ENCODE measurements at regions not wholly inside any gene's neighbourhood (a gene's known extent, or its start where the extent isn't known, plus 50 kb on each side); places are given as distances from the start of the nearest gene placed in this dataset.

DNA sequence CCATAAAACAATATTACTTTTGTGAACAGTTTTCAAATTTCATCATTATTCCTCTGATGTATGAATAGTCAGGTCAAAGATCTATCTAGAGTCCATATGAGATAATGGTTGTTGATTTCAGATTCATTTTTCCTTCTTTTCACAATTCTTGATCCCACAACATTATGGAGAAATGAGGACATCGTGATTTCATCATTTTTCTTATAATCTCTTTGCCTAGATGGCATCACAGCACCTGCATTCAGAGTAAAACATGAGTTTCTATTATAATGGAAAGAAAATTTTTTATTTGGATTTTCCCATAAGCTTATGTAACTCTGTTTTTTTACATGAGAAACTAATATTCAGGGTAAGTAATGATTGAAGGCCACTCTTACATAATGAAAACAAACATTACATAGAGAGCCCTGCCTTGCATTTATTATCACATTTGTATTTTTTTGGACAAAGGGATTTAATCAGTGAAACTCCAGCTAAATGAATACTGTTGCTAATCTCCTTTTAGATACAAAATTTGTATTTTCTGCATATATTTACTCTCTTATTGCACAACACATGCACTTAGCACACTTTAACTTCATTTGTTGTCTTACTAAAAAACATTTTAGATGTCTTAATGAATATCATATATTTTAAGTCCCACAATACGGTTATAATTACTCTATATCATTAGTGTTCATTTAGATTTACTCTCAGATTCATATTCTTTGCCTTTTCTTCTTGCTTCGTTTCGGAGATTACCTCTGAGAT, 188.4 kb upstream of the KYNU start:
- Histone ChIP-seq H3K27ac (ENCODE audit: low read depth in 1 of 2, low read length in 2 of 2) (no peak overlapping the region), H3K36me3 (ENCODE audit: control insufficient read depth in 1 of 2, insufficient read depth in 2 of 2, low read length in 1 of 2) (no peaks in the 10 kb centered on the region), H3K4me3 (ENCODE audit: low read length in 2 of 2) (no peak overlapping the region), H3K27me3 (ENCODE audit: control insufficient read depth in 1 of 2, insufficient read depth in 2 of 2, low read length in 1 of 2) (no peaks in the 10 kb centered on the region), H3K4me1 (ENCODE audit: control insufficient read depth in 1 of 2, insufficient read depth in 2 of 2, low read length in 2 of 2) (no peaks in the 10 kb centered on the region), H3K9me3 (ENCODE audit: control insufficient read depth, low read length) (no peaks in the 10 kb centered on the region)
- DNase-seq (no peak), ATAC-seq (ENCODE audit: low FRiP score) (no peak)
- 73 to 80% methylated on average over 4 of the region's 4 CpGs for WGBS, 2 donors
- intact Hi-C loops (cut with DNase I): loop anchor here in 1 of 2 donors (5.0 kb wide), 1 partner anchor 288 kb away; no protein-coding TSS in a partner anchor

DNA sequence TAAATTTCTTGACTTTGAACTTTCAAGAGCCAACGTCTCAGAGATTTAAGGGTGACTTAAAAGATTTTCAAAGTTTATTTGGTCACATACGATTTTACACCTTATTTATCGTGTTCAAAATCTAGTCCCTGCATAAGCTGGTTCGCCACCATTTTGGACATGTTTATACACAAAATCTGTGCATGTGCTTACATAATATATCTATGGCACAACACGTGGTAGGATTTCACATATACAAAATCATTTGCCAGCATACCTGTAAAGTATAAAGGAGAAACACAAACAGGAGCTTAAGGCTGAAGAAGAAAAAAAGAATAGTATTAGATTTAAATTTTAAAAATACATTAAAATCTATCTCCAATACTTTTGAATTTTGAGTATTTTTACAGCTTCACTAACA, 190.0 kb upstream of the KYNU start:
- ATAC-seq (ENCODE audit: low FRiP score) (no peak), DNase-seq (no peak)
- no peak overlapping the region for H3K27ac ChIP-seq (ENCODE audit: low read depth in 1 of 2, low read length in 2 of 2)
- H3K27me3 ChIP-seq (ENCODE audit: control insufficient read depth in 1 of 2, insufficient read depth in 2 of 2, low read length in 1 of 2): no peaks in the 10 kb centered on the region
- intact Hi-C loops (cut with DNase I): loop anchor here in 1 of 2 donors (5.0 kb wide), 1 partner anchor 290 kb away; no protein-coding TSS in a partner anchor
- H3K9me3 ChIP-seq (ENCODE audit: control insufficient read depth, low read length): no peaks in the 10 kb centered on the region
- WGBS, 2 donors: 68 to 76% methylated on average over 5 of the region's 5 CpGs
- no peaks in the 10 kb centered on the region for H3K36me3 ChIP-seq (ENCODE audit: control insufficient read depth in 1 of 2, insufficient read depth in 2 of 2, low read length in 1 of 2)
- no peak overlapping the region for H3K4me3 ChIP-seq (ENCODE audit: low read length in 2 of 2)
- H3K4me1 ChIP-seq (ENCODE audit: control insufficient read depth in 1 of 2, insufficient read depth in 2 of 2, low read length in 2 of 2): no peaks in the 10 kb centered on the region

DNA sequence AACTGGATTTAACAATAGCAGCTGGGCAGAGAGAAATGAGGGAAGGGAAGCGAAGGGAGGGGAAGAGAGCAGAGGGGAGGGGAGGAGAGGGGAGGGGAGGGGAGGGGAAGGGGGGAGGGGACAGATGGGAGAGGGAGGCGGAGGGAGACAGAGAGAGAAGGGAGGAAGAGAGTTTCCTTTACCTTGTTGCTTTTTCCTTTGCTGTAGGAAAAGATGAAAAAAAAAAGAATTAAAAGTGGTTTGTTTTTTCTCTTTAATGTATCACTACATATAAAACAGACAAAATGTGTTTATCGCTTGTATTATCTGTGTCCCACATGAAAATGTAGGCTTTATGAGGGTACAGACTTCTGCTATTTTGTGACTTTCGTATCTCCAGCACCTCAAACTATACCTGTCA, 190.4 kb upstream of the KYNU start:
- no peak for ATAC-seq (ENCODE audit: low FRiP score)
- intact Hi-C loops (cut with DNase I): loop anchor here in 1 of 2 donors (5.0 kb wide), 1 partner anchor 290 kb away; no protein-coding TSS in a partner anchor
- WGBS, 2 donors: 70 to 75% methylated on average over 4 of the region's 4 CpGs
- Histone ChIP-seq H3K9me3 (ENCODE audit: control insufficient read depth, low read length) (no peaks in the 10 kb centered on the region), H3K4me3 (ENCODE audit: low read length in 2 of 2) (no peak overlapping the region), H3K27ac (ENCODE audit: low read depth in 1 of 2, low read length in 2 of 2) (no peak overlapping the region), H3K27me3 (ENCODE audit: control insufficient read depth in 1 of 2, insufficient read depth in 2 of 2, low read length in 1 of 2) (no peaks in the 10 kb centered on the region), H3K4me1 (ENCODE audit: control insufficient read depth in 1 of 2, insufficient read depth in 2 of 2, low read length in 2 of 2) (no peaks in the 10 kb centered on the region), H3K36me3 (ENCODE audit: control insufficient read depth in 1 of 2, insufficient read depth in 2 of 2, low read length in 1 of 2) (no peaks in the 10 kb centered on the region)
- DNase-seq: no peak

DNA sequence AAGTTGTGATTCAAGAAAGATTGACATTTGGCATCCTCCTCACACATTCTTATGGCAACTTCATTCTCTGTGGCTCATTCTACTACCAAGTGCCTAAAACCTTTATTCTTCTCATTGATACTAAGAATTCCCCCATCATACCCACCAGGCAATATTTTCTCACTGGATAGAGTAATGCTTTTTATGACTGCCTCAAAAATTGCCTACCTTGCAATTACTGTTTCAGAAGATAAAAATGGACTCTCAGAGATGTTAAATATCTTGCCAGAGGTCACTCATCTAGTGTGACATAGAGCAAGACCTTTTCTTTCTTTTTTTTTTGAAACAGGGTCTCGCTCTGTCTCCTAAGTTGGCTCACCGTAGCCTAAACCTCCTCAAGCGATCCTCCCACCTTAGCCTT, 192.8 kb upstream of the KYNU start:
- no peak for ATAC-seq (ENCODE audit: low FRiP score)
- Histone ChIP-seq H3K36me3 (ENCODE audit: control insufficient read depth in 1 of 2, insufficient read depth in 2 of 2, low read length in 1 of 2) (no peaks in the 10 kb centered on the region), H3K4me1 (ENCODE audit: control insufficient read depth in 1 of 2, insufficient read depth in 2 of 2, low read length in 2 of 2) (no peaks in the 10 kb centered on the region), H3K27ac (ENCODE audit: low read depth in 1 of 2, low read length in 2 of 2) (no peak overlapping the region), H3K9me3 (ENCODE audit: control insufficient read depth, low read length) (no peaks in the 10 kb centered on the region), H3K4me3 (ENCODE audit: low read length in 2 of 2) (no peak overlapping the region), H3K27me3 (ENCODE audit: control insufficient read depth in 1 of 2, insufficient read depth in 2 of 2, low read length in 1 of 2) (no peaks in the 10 kb centered on the region)
- DNase-seq: no peak
- intact Hi-C loops (cut with DNase I): loop anchor here (5.0 kb wide), 2 partner anchors 293 to 298 kb away; no protein-coding TSS in a partner anchor
- WGBS, 2 donors: 91 to 92% methylated on average over 3 of the region's 3 CpGs

DNA sequence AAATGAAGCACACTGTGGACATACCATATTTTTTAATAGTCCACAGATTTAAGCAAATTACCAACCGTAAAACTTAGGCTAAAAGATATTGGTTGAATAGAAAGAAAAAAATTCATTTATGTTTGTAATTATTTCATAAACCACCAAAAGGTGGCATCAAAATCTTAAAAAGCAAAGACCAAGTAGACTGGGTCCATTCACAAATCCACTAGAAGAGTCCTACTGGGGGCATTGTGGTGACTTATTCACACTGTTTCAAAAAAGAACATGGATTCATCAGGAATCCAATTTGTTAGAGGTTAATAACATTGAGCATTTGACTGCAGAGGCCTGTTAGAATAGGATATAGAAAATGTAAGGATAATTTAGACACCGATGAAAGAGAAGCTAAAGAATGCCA, 194.9 kb upstream of the KYNU start:
- ATAC-seq (ENCODE audit: low FRiP score) (no peak), DNase-seq (no peak)
- WGBS, 2 donors: 77 to 80% methylated on average over 2 of the region's 2 CpGs
- H3K4me3 ChIP-seq (ENCODE audit: low read length in 2 of 2): no peak overlapping the region
- no peaks in the 10 kb centered on the region for H3K4me1 ChIP-seq (ENCODE audit: control insufficient read depth in 1 of 2, insufficient read depth in 2 of 2, low read length in 2 of 2)
- no peaks in the 10 kb centered on the region for H3K27me3 ChIP-seq (ENCODE audit: control insufficient read depth in 1 of 2, insufficient read depth in 2 of 2, low read length in 1 of 2)
- intact Hi-C loops (cut with DNase I): loop anchor here (2.0 to 5.0 kb wide), 2 partner anchors 300 to 306 kb away; no protein-coding TSS in a partner anchor
- H3K9me3 ChIP-seq (ENCODE audit: control insufficient read depth, low read length): no peaks in the 10 kb centered on the region
- H3K27ac ChIP-seq (ENCODE audit: low read depth in 1 of 2, low read length in 2 of 2): no peak overlapping the region
- H3K36me3 ChIP-seq (ENCODE audit: control insufficient read depth in 1 of 2, insufficient read depth in 2 of 2, low read length in 1 of 2): no peaks in the 10 kb centered on the region

DNA sequence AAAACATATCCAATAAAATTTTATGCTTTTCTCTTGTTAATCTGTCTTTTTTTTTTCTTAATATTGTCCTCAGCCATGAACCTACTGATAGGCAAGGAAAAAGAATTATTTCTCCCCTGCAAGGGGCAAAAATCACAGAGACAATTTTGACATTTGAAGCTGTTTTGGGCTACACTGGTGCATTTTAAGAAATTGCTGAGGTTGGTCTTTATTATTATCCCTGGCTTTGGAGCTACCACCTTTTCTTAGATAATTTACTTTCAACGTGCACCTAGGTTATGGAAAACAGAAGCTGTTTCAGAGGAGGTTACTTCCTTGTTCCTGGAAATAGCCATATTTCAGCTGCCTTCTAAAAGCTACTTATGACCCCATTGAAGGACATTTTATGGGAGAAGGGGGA, 195.5 kb upstream of the KYNU start:
- Histone ChIP-seq H3K9me3 (ENCODE audit: control insufficient read depth, low read length) (no peaks in the 10 kb centered on the region), H3K27ac (ENCODE audit: low read depth in 1 of 2, low read length in 2 of 2) (no peak overlapping the region), H3K4me1 (ENCODE audit: control insufficient read depth in 1 of 2, insufficient read depth in 2 of 2, low read length in 2 of 2) (no peaks in the 10 kb centered on the region), H3K36me3 (ENCODE audit: control insufficient read depth in 1 of 2, insufficient read depth in 2 of 2, low read length in 1 of 2) (no peaks in the 10 kb centered on the region), H3K27me3 (ENCODE audit: control insufficient read depth in 1 of 2, insufficient read depth in 2 of 2, low read length in 1 of 2) (no peaks in the 10 kb centered on the region), H3K4me3 (ENCODE audit: low read length in 2 of 2) (no peak overlapping the region)
- DNase-seq: no peak
- 49 to 68% methylated on average over 1 of the region's 1 CpG for WGBS, 2 donors
- intact Hi-C loops (cut with DNase I): loop anchor here (2.0 to 5.0 kb wide), 2 partner anchors 300 to 307 kb away; no protein-coding TSS in a partner anchor
- ATAC-seq (ENCODE audit: low FRiP score): no peak

DNA sequence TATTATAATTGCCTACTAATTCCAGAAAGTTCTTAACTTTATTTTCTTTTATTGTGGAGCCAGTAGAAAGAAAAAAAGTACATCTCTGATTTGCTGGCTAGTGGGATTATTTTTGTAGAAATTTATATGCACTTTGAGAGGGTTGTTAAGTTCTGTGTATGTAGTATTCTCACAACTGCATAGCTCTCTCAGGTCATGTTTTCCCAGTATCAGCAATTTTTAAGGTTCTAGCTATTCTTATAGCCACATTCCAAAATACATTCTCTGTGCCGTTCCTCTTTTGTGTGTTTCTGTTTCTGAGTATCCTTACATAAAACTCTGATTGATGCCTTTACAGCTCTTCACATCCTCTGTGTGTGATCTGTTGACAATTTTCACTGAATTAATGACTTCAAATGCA, 199.3 kb upstream of the KYNU start:
- no peaks in the 10 kb centered on the region for H3K36me3 ChIP-seq (ENCODE audit: control insufficient read depth in 1 of 2, insufficient read depth in 2 of 2, low read length in 1 of 2)
- no peak for ATAC-seq (ENCODE audit: low FRiP score)
- no peaks in the 10 kb centered on the region for H3K9me3 ChIP-seq (ENCODE audit: control insufficient read depth, low read length)
- no peak overlapping the region for H3K4me3 ChIP-seq (ENCODE audit: low read length in 2 of 2)
- no peak overlapping the region for H3K27ac ChIP-seq (ENCODE audit: low read depth in 1 of 2, low read length in 2 of 2)
- DNase-seq: no peak
- no peaks in the 10 kb centered on the region for H3K27me3 ChIP-seq (ENCODE audit: control insufficient read depth in 1 of 2, insufficient read depth in 2 of 2, low read length in 1 of 2)
- H3K4me1 ChIP-seq (ENCODE audit: control insufficient read depth in 1 of 2, insufficient read depth in 2 of 2, low read length in 2 of 2): no peaks in the 10 kb centered on the region
- WGBS, 2 donors: 19 to 21% methylated on average over 1 of the region's 1 CpG
- intact Hi-C loops (cut with DNase I): no loop called here

DNA sequence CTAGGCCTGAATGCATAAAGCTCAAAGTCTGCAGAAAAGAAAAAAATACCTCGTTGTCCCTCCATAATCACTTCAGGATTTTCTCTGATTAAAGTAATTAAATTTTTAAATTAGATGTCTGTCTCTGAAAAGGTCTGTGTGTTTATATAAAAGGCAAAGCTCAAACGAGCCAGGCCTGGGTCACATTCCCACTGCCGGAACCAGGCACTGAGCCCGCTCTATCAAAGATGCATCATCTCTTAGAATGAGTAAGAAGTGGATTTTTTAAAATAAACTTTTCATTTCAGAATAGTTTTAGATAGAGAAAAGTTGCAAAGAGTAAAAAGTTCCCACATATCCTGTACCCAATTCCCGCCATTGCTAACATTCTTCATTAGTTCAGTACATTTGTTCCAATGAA, 202.1 kb upstream of the KYNU start:
- intact Hi-C loops (cut with DNase I): no loop called here

DNA sequence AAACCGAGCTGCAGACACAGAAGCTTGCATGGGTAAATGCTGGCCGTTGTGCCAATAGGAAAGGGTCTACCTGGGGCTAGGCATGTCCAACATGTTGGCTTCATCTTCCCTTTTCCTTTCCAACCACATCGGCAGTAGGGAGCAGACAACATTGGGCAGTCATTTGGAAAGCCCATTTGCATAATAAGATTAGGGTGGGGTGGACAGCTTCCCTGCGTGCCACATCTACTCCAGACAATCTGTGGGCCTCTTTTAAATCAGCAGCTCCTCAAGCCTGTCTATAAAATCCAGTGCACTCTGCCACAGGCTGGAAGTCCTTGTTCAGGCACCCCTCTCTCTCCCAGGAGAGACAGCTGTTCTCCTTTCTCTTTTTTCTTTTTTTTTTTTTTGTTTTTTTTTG, 203.6 kb upstream of the KYNU start:
- WGBS, 2 donors: 75 to 87% methylated on average over 4 of the region's 4 CpGs
- intact Hi-C loops (cut with DNase I): no loop called here
- Histone ChIP-seq H3K27me3 (ENCODE audit: control insufficient read depth in 1 of 2, insufficient read depth in 2 of 2, low read length in 1 of 2) (no peaks in the 10 kb centered on the region), H3K4me3 (ENCODE audit: low read length in 2 of 2) (no peak overlapping the region), H3K9me3 (ENCODE audit: control insufficient read depth, low read length) (no peaks in the 10 kb centered on the region), H3K4me1 (ENCODE audit: control insufficient read depth in 1 of 2, insufficient read depth in 2 of 2, low read length in 2 of 2) (no peaks in the 10 kb centered on the region), H3K36me3 (ENCODE audit: control insufficient read depth in 1 of 2, insufficient read depth in 2 of 2, low read length in 1 of 2) (no peaks in the 10 kb centered on the region), H3K27ac (ENCODE audit: low read depth in 1 of 2, low read length in 2 of 2) (no peak overlapping the region)
- DNase-seq: no peak
- ATAC-seq (ENCODE audit: low FRiP score): no peak

More for the DNA sequence above, 202.1 kb upstream of the KYNU start:
- Histone ChIP-seq H3K9me3 (ENCODE audit: control insufficient read depth, low read length) (no peaks in the 10 kb centered on the region), H3K36me3 (ENCODE audit: control insufficient read depth in 1 of 2, insufficient read depth in 2 of 2, low read length in 1 of 2) (no peaks in the 10 kb centered on the region), H3K4me3 (ENCODE audit: low read length in 2 of 2) (no peak overlapping the region), H3K4me1 (ENCODE audit: control insufficient read depth in 1 of 2, insufficient read depth in 2 of 2, low read length in 2 of 2) (no peaks in the 10 kb centered on the region), H3K27ac (ENCODE audit: low read depth in 1 of 2, low read length in 2 of 2) (no peak overlapping the region), H3K27me3 (ENCODE audit: control insufficient read depth in 1 of 2, insufficient read depth in 2 of 2, low read length in 1 of 2) (no peaks in the 10 kb centered on the region)
- 70 to 76% methylated on average over 5 of the region's 5 CpGs for WGBS, 2 donors
- DNase-seq (no peak), ATAC-seq (ENCODE audit: low FRiP score) (no peak)

All from aorta (tissue), 5 donors.